HG03159 (cell line): ENCODE measurements at regions not wholly inside any gene's neighbourhood (a gene's known extent, or its start where the extent isn't known, plus 50 kb on each side); places are given as distances from the start of the nearest gene placed in this dataset.
A peak's percentile ranks its signal among the peaks of the same experiment; 100 is the strongest.

Experiments used
- ATAC-seq: cut with Tn5 transposase; IDR thresholded peaks from one replicate; pipeline ENCODE4 v1.9.1; 2021; ENCODE audit warnings: mild to moderate bottlenecking, moderate library complexity; ENCODE audit not compliant: unreplicated experiment

GRCh38 chr4:123455360-123455759 is 58.8 kb downstream of the SPRY1 start:
- no peak for ATAC-seq

- no peak for ATAC-seq
Measured at GRCh38 chr4:123462007-123462406, 65.4 kb downstream of the SPRY1 start.

- ATAC-seq = no peak
Measured at GRCh38 chr4:123463869-123464268, 67.3 kb downstream of the SPRY1 start.

GRCh38 chr4:123465416-123465815 is 68.8 kb downstream of the SPRY1 start:
- ATAC-seq = no peak

- no peak for ATAC-seq
Measured at GRCh38 chr4:123466080-123466785, 69.6 kb downstream of the SPRY1 start.

GRCh38 chr4:123468479-123469031 is 72.0 kb downstream of the SPRY1 start:
- ATAC-seq = no peak

- ATAC-seq = no peak
Measured at GRCh38 chr4:123469245-123469644, 72.7 kb downstream of the SPRY1 start.

- ATAC-seq = no peak
Measured at GRCh38 chr4:123469696-123470095, 73.1 kb downstream of the SPRY1 start.

- no peak for ATAC-seq
Measured at GRCh38 chr4:123470640-123471039, 74.0 kb downstream of the SPRY1 start.

- no peak for ATAC-seq
Measured at GRCh38 chr4:123471655-123472369, 75.2 kb downstream of the SPRY1 start.

- no peak for ATAC-seq
Measured at GRCh38 chr4:123474817-123475216, 78.2 kb downstream of the SPRY1 start.

GRCh38 chr4:123476089-123476488 is 79.5 kb downstream of the SPRY1 start:
- no peak for ATAC-seq

- ATAC-seq = peak; percentile 43
Measured at GRCh38 chr4:123477711-123478209, 81.2 kb downstream of the SPRY1 start.

GRCh38 chr4:123478859-123479345 is 82.3 kb downstream of the SPRY1 start:
- no peak for ATAC-seq

- ATAC-seq = no peak
Measured at GRCh38 chr4:123479944-123480343, 83.3 kb downstream of the SPRY1 start.

- no peak for ATAC-seq
Measured at GRCh38 chr4:123480706-123481418, 84.3 kb downstream of the SPRY1 start.

- no peak for ATAC-seq
Measured at GRCh38 chr4:123481717-123482116, 85.1 kb downstream of the SPRY1 start.

GRCh38 chr4:123484291-123484926 is 87.8 kb downstream of the SPRY1 start:
- ATAC-seq = no peak

- ATAC-seq = no peak
Measured at GRCh38 chr4:123485601-123486000, 89.0 kb downstream of the SPRY1 start.

GRCh38 chr4:123488916-123489315 is 92.3 kb downstream of the SPRY1 start:
- peak; percentile 71 for ATAC-seq

GRCh38 chr4:123495530-123495929 is 98.9 kb downstream of the SPRY1 start:
- ATAC-seq = no peak
